ENCODE measurements at regions not wholly inside any gene's neighbourhood (a gene's known extent, or its start where the extent isn't known, plus 50 kb on each side); places are given as distances from the start of the nearest gene placed in this dataset.

- no peak for TF ChIP-seq CTCF (IDR thresholded peaks at IDR 0.05)
- no peak for TF ChIP-seq POLR2A (IDR thresholded peaks at IDR 0.05)
Measured at GRCh38 chr20:6689339-6689973, 78.0 kb upstream of the BMP2 start.
